DND-41 (cell line): ENCODE measurements at regions not wholly inside any gene's neighbourhood (a gene's known extent, or its start where the extent isn't known, plus 50 kb on each side); places are given as distances from the start of the nearest gene placed in this dataset.

ENCODE experiments used
- ATAC-seq: fragments of 200-7000 bp; cut with Tn5 transposase; 3 replicates; pipeline ENCODE4 v1.9.1; 2021; ENCODE audit warnings: low read depth; ENCODE audit not compliant: insufficient read depth
- DNase-seq: peaks from one replicate; pipeline ENCODE4 v3.0.0-alpha.2; 2020
- H2AFZ ChIP-seq: 2 replicates; pipeline ENCODE4 v1.6.0; 2012; ENCODE audit warnings: low read depth, low read length
- H3K27ac ChIP-seq: 2 replicates; pipeline ENCODE4 v1.5.1; 2012; ENCODE audit warnings: low read length, inconsistent platforms
- H3K27me3 ChIP-seq: fragments of 200-600 bp; sonication (generic); 2 replicates; pipeline ENCODE4 v1.6.0; 2012; ENCODE audit warnings: low read length, mild to moderate bottlenecking, inconsistent platforms; ENCODE audit not compliant: insufficient read depth, poor library complexity
- H3K36me3 ChIP-seq: 2 replicates; pipeline ENCODE4 v1.5.1; 2012; ENCODE audit warnings: low read length, inconsistent platforms; ENCODE audit not compliant: insufficient read depth
- H3K4me1 ChIP-seq: 2 replicates; pipeline ENCODE4 v1.5.1; 2012; ENCODE audit warnings: mild to moderate bottlenecking, low read length; ENCODE audit not compliant: insufficient read depth
- H3K4me2 ChIP-seq: 2 replicates; pipeline ENCODE4 v1.6.0; 2012; ENCODE audit warnings: mild to moderate bottlenecking, moderate library complexity, low read length, inconsistent platforms; ENCODE audit not compliant: insufficient read depth
- H3K4me3 ChIP-seq, 2 experiments: fragments of 200-600 bp in 1 of 2; shearing (Covaris generic) in 1 of 2; 2 replicates each; pipeline ENCODE4 v1.5.1; 2012 to 2016; ENCODE audit warnings: inconsistent platforms in 2 of 2, low read length in 2 of 2, mild to moderate bottlenecking in 2 of 2, low read depth in 1 of 2, moderate library complexity in 1 of 2
- H3K79me2 ChIP-seq: 2 replicates; pipeline ENCODE4 v1.6.0; 2012; ENCODE audit warnings: low read length, inconsistent platforms; ENCODE audit not compliant: insufficient read depth
- H3K9ac ChIP-seq: 2 replicates; pipeline ENCODE4 v1.6.0; 2012; ENCODE audit warnings: low read depth, mild to moderate bottlenecking, inconsistent platforms, low read length, moderate library complexity
- H3K9me3 ChIP-seq: 2 replicates; pipeline ENCODE4 v1.5.1; 2012; ENCODE audit warnings: low read length, moderate library complexity, mild to moderate bottlenecking, inconsistent platforms; ENCODE audit not compliant: insufficient read depth, severe bottlenecking
- H4K20me1 ChIP-seq: 2 replicates; pipeline ENCODE4 v1.6.0; 2012; ENCODE audit warnings: low read length; ENCODE audit not compliant: insufficient read depth
- EZH2 ChIP-seq: IDR thresholded peaks from 3 replicates; pipeline ENCODE4 v1.6.1; 2012; ENCODE audit warnings: borderline replicate concordance, low read depth, mild to moderate bottlenecking, moderate library complexity, low read length, inconsistent platforms; ENCODE audit not compliant: severe bottlenecking
- TF ChIP-seq, protein P1 (sequence below): IDR thresholded peaks from 2 replicates; pipeline ENCODE4 v1.5.1; 2012; ENCODE audit warnings: borderline replicate concordance, low read length, moderate library complexity, mild to moderate bottlenecking; ENCODE audit not compliant: poor library complexity, severe bottlenecking; ENCODE audit errors: extremely low read depth

DNA sequence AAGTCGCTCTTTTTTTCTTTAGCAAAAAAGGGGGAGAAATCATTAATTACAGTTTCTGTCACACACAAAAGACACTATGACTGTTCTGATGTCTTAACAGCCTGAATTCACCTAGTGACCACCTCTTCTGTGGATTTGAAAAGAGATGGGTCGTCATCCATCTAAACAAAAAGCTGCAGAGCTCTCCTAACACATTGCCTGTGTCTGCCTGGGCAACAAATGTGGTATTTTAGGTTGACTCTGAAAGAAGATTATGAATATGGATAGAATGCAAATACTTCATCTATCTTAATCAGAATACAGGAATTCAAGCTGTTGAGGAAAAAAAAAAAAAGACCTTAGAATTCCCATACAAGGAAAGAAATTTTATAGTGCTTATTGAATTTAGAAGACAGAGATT lies 304.4 kb upstream of the ADGRL2 start:
- Histone ChIP-seq H2AFZ (no peak overlapping the region), H3K27ac (no peak overlapping the region), H4K20me1 (no peaks in the 10 kb centered on the region), H3K4me2 (no peak overlapping the region), H3K9ac (no peak overlapping the region), H3K4me3 (no peak overlapping the region), H3K4me1 (no peaks in the 10 kb centered on the region), H3K9me3 (no peaks in the 10 kb centered on the region), H3K27me3 (no peaks in the 10 kb centered on the region), H3K79me2 (no peaks in the 10 kb centered on the region), H3K36me3 (no peaks in the 10 kb centered on the region)
- TF ChIP-seq EZH2: no peak
- TF ChIP-seq, protein P1, sequence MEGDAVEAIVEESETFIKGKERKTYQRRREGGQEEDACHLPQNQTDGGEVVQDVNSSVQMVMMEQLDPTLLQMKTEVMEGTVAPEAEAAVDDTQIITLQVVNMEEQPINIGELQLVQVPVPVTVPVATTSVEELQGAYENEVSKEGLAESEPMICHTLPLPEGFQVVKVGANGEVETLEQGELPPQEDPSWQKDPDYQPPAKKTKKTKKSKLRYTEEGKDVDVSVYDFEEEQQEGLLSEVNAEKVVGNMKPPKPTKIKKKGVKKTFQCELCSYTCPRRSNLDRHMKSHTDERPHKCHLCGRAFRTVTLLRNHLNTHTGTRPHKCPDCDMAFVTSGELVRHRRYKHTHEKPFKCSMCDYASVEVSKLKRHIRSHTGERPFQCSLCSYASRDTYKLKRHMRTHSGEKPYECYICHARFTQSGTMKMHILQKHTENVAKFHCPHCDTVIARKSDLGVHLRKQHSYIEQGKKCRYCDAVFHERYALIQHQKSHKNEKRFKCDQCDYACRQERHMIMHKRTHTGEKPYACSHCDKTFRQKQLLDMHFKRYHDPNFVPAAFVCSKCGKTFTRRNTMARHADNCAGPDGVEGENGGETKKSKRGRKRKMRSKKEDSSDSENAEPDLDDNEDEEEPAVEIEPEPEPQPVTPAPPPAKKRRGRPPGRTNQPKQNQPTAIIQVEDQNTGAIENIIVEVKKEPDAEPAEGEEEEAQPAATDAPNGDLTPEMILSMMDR: no peak
- ATAC-seq (no peak), DNase-seq (no peak)

DNA sequence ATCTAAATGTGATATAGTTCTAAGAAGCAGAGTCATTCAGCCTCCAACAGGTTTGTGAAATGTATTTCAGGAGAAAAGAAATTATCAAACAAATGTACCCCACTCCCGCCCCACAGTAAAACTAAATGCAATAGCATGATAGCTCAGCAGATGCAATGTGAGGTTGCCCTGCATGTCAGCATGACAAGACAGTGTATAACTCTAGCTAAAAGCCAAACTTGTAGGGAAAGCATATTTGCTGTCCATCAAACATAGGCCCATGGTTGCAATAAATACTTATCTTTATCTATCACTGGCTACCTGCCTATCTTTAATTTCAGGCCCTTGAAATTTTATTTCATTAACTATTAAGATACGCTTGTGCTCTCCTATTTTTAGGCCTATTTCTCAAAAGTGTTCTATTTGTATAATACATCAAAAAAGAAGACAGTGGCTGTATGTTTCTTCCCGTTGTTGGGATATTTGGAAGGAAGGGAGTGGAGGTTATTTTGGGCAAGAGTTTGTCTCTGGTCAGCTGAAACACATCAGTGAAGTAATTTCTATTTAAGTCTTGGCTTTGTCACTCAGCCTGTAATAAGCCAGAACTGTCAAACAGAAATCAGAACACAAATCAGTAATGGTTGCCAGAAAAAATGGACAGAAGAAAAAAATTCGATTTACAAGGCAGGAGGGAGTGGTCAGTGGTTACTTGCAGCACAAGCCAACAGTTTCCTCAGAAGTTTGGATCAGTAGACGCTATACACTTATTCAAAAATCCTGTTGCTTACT lies 307.4 kb upstream of the ADGRL2 start:
- H3K9ac ChIP-seq: no peak overlapping the region
- H3K4me2 ChIP-seq: no peak overlapping the region
- no peak overlapping the region for H3K4me3 ChIP-seq
- no peak overlapping the region for H2AFZ ChIP-seq
- H3K79me2 ChIP-seq: no peaks in the 10 kb centered on the region
- H4K20me1 ChIP-seq: no peaks in the 10 kb centered on the region
- no peaks in the 10 kb centered on the region for H3K27me3 ChIP-seq
- no peak for DNase-seq
- H3K4me1 ChIP-seq: no peaks in the 10 kb centered on the region
- H3K27ac ChIP-seq: no peak overlapping the region
- no peak for ATAC-seq
- TF ChIP-seq EZH2: no peak
- TF ChIP-seq, protein P1: no peak
- no peaks in the 10 kb centered on the region for H3K9me3 ChIP-seq
- no peaks in the 10 kb centered on the region for H3K36me3 ChIP-seq

DNA sequence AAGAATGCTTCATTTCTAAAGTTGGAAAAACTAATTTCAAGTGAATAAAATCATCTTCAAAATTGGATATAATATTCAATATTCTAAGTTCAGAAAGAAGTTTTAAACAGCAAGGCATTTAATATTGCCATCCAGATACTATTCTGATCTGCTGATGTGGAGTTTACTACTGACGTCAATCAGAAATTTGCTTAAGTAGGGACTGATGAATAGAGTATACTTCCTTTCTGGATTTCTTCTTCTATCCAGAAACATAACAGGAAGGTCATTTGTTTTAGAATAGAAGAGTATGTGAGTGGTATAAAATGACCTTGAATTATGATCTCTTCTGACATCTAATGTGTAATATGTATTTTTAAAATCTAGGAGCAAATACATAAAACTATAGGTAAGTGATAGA lies 308.1 kb upstream of the ADGRL2 start:
- Histone ChIP-seq H2AFZ (no peak overlapping the region), H3K4me1 (no peaks in the 10 kb centered on the region), H3K79me2 (no peaks in the 10 kb centered on the region), H3K4me2 (no peak overlapping the region), H3K9ac (no peak overlapping the region), H3K9me3 (no peaks in the 10 kb centered on the region), H4K20me1 (no peaks in the 10 kb centered on the region), H3K36me3 (no peaks in the 10 kb centered on the region), H3K27me3 (no peaks in the 10 kb centered on the region), H3K27ac (no peak overlapping the region), H3K4me3 (no peak overlapping the region)
- no peak for DNase-seq
- no peak for ATAC-seq
- TF ChIP-seq, protein P1: no peak
- no peak for TF ChIP-seq EZH2

DNA sequence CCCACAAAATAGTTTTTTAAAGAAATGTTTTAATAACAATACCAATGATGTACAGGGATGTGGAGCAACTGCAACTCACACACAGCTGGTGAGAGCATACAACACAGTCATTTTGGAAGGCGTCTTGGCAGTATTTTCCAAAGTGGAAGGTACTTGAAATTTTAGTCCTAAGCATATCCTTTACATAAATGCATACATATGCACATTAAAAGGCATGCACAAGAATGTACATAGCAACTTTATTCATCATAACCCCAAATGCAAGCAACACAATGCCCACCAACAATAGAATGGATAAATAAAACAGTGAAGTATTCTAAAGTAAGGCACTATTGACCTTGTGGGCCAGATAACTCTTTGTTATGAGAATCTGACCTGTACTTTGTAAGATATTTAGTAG lies 310.1 kb upstream of the ADGRL2 start:
- Histone ChIP-seq H3K9me3 (no peaks in the 10 kb centered on the region), H4K20me1 (no peaks in the 10 kb centered on the region), H3K4me2 (no peak overlapping the region), H2AFZ (no peak overlapping the region), H3K36me3 (no peaks in the 10 kb centered on the region), H3K9ac (no peak overlapping the region), H3K4me1 (no peaks in the 10 kb centered on the region), H3K27me3 (no peaks in the 10 kb centered on the region), H3K27ac (no peak overlapping the region), H3K79me2 (no peaks in the 10 kb centered on the region), H3K4me3 (no peak overlapping the region)
- DNase-seq: no peak
- ATAC-seq: no peak
- TF ChIP-seq, protein P1: no peak
- no peak for TF ChIP-seq EZH2
